ENCODE measurements at regions not wholly inside any gene's neighbourhood (a gene's known extent, or its start where the extent isn't known, plus 50 kb on each side); places are given as distances from the start of the nearest gene placed in this dataset.

DNA sequence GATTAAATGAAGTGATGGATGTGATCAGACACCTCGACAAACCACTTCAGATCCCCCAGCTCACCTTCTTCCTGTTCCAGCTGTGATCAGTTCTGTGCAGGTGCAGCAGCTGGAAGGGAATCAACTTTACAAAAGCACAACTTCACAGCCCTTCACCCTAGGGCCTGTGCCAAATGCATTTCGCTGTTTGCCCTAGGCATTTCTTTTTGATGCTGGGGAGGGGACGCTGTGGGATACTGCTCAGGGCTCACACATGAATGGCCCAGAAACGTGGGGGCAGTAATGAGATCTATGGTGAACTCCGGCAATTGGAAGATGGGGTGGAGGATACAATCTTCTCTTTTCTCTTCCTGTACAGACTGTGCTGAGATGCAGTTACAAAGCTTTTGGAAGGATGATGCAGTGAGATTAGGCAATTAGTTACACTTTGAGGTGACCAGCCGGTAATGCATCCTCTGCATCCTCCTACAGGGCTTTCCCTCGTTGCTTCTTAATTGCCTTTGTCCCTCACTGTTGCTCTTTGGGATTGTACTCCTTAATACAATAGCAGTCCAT is 215.1 kb upstream of the PITX2 start:
- Mint-ChIP-seq H3K9me3 (no peaks in the 10 kb centered on the region), H3K4me3 (no peak overlapping the region), H3K36me3 (no peaks in the 10 kb centered on the region), H3K27me3 (ENCODE audit: low read depth) (no peaks in the 10 kb centered on the region), H3K27ac (no peak overlapping the region), H3K4me1 (peaks cover 43% of the 10 kb centered on the region)
- no peak for TF ChIP-seq CTCF (IDR thresholded peaks at IDR 0.05; ENCODE audit: unreplicated experiment)
- DNase-seq (ENCODE audit: low spot score in 2 of 2, unreplicated experiment in 2 of 2), result no peak

DNA sequence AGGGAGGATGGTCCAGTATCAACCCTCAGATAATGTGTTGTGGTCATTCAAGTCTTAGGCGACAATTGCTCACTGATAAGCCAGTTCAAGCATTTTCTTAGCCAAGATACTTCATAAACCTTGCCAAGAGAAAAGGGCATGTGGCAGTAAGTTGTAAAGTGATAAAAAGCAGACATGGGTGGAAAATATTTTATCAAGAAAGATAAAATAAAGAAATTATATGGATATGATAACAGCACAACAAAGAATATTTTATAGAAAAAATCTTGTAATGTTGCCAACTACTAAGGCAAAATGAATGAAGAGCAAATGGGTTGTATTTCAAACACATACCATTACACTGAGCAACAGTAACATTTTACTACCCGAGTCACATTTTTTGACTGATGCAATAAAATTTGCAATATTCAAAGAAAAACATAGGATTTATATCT is 217.4 kb upstream of the PITX2 start:
- H3K27ac Mint-ChIP-seq, result peak overlapping the region; percentile 80
- peaks cover 48% of the 10 kb centered on the region for H3K4me1 Mint-ChIP-seq
- no peak overlapping the region for H3K4me3 Mint-ChIP-seq

DNA sequence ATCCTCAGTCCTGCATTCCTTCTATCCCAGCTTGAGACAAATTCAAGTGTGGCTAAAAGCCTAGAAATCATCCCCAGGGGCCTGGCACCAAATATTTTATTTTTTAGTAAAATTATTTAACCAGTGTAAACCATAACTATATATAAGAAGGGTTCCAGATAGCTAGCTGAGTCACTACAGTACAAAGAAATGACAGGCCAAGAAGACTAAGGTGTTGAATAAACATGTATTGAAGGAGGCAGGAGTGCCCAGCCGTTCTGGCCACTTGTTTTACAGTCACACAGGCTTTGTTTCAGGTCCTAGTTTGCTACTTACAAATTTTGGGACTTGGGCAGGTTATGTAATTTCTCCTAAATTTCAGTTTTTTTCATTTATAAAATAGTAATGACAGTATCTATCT is 225.9 kb upstream of the PITX2 start:
- H3K27ac Mint-ChIP-seq, result peak overlapping the region; percentile 71
- H3K4me1 Mint-ChIP-seq, result peaks cover 39% of the 10 kb centered on the region
- H3K27me3 Mint-ChIP-seq (ENCODE audit: low read depth), result no peaks in the 10 kb centered on the region
- TF ChIP-seq CTCF (IDR thresholded peaks at IDR 0.05; ENCODE audit: unreplicated experiment), result no peak
- no peaks in the 10 kb centered on the region for H3K9me3 Mint-ChIP-seq
- DNase-seq (ENCODE audit: low spot score in 2 of 2, unreplicated experiment in 2 of 2), result no peak
- H3K36me3 Mint-ChIP-seq, result no peaks in the 10 kb centered on the region
- H3K4me3 Mint-ChIP-seq, result no peak overlapping the region

More for the DNA sequence above, 217.4 kb upstream of the PITX2 start:
- H3K9me3 Mint-ChIP-seq, result no peaks in the 10 kb centered on the region
- TF ChIP-seq CTCF (IDR thresholded peaks at IDR 0.05; ENCODE audit: unreplicated experiment), result no peak
- no peaks in the 10 kb centered on the region for H3K36me3 Mint-ChIP-seq
- no peaks in the 10 kb centered on the region for H3K27me3 Mint-ChIP-seq (ENCODE audit: low read depth)
- no peak for DNase-seq (ENCODE audit: low spot score in 2 of 2, unreplicated experiment in 2 of 2)

DNA sequence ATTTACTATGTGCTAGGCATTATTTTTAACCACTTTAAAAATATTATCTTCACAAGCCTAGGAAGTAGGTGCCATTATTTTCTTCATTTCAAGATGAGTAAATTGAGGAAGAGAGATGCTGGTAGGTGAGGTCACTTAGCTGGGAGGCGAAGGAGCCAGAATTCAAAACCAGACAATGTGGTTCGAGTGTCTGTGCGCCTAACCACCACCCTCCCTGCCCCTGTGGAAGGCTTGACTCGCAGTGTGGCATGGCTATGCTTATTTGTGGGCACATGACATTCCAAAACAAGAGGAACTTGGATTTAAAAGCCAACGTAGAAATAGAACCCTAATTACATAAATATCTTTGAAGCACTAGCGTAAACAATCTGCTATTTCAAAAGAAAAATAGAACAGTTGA is 226.6 kb upstream of the PITX2 start:
- Mint-ChIP-seq H3K27ac (no peak overlapping the region), H3K4me3 (no peak overlapping the region), H3K9me3 (no peaks in the 10 kb centered on the region), H3K4me1 (peaks cover 41% of the 10 kb centered on the region), H3K27me3 (ENCODE audit: low read depth) (no peaks in the 10 kb centered on the region), H3K36me3 (no peaks in the 10 kb centered on the region)
- no peak for TF ChIP-seq CTCF (IDR thresholded peaks at IDR 0.05; ENCODE audit: unreplicated experiment)
- DNase-seq (ENCODE audit: low spot score in 2 of 2, unreplicated experiment in 2 of 2), result no peak

GRCh38 chr4:110850461-110851442 is 227.9 kb upstream of the PITX2 start:
- H3K36me3 Mint-ChIP-seq, result no peaks in the 10 kb centered on the region
- TF ChIP-seq CTCF (IDR thresholded peaks at IDR 0.05; ENCODE audit: unreplicated experiment), result no peak
- peak overlapping the region; percentile 40 for H3K4me3 Mint-ChIP-seq
- no peaks in the 10 kb centered on the region for H3K9me3 Mint-ChIP-seq
- H3K27ac Mint-ChIP-seq, result peak overlapping the region; percentile 26
- no peaks in the 10 kb centered on the region for H3K27me3 Mint-ChIP-seq (ENCODE audit: low read depth)
- no peak for DNase-seq (ENCODE audit: low spot score in 2 of 2, unreplicated experiment in 2 of 2)
- peaks cover 43% of the 10 kb centered on the region for H3K4me1 Mint-ChIP-seq
